NCI-H1417 treated with DMSO at 0.1 percent for 48 hours (cell line): ENCODE measurements at regions not wholly inside any gene's neighbourhood (a gene's known extent, or its start where the extent isn't known, plus 50 kb on each side); places are given as distances from the start of the nearest gene placed in this dataset.

ENCODE experiments used
- DNase-seq: peaks from one replicate; lab custom pipeline; 2025; lab: John Stamatoyannopoulos, UW

DNA sequence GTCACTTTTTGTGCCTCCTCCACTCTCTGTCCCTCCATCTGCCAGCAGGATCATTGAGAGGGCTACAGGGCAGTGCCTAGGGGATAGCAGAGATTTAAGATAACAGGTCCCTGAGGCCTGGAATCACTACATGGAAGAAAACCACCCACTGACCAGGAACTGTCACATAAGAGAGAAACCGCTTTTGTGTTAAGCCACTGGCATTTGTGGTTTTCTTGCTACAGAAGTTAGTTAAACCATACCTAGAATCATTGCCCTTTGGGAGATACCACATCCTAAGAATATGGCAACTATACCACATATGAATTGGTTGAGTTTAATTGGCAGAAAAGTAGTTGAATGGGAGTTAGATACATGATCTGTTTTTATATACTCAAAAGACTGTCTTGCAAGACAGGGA lies 112.8 kb upstream of the LPP start:
- DNase-seq: no peak

DNA sequence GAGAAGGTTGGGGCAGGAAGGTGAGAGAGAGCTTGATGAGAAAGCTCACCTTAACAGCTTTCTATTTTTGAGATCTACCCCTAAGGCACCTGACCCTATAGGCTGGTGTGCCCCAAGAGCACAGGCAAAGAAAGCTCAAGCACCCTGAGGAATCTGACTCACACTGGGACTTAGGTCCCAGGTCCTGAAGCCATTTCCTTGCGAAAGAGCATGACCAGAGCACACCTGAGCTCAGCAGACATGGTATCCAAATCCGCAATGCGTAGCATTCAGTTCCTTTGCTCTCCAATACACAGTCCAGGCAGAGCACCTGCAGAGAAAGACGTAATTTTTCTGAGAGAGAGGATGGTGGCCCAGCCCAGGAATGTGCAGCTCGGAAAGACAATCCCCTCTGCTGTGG lies 112.1 kb upstream of the LPP start:
- no peak for DNase-seq

DNA sequence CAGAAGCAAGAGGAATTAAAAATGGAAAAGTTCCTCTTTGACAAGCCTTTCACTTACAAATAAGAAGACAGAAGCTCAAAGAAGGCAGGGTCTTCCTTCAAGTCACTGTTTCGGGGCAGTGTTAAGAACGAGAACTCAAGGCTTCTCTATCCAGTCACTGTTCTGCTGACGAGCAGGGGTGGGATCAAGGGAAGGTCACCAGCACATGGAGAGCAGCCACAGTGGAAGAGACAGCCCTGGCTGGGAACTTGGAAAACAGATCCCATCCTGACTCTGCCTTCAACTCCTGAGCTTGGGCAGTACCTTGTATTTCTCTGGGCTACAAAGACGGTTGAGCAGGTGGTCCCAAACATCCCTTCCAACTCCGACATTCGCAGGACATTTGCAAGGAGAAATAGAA lies 111.5 kb upstream of the LPP start:
- DNase-seq: no peak

DNA sequence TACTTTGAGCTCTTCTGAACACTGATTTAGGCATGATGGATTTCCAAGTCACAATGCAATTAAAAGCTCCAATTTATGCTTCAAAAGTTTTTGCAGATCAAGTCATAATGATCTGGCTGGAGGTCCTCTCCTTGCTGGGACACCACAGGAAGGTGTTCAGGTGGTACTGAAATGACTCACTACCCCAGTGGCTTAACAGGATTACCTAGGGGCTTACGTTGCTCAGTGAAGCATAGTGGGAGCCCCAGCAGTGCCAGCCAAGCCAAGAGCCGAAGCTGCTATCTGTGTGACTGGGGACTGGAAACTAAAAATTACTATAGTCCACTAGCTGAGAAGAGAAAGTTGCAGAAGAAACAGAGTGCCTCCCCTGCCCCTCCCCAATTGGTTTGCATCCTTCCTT lies 110.1 kb upstream of the LPP start:
- no peak for DNase-seq

DNA sequence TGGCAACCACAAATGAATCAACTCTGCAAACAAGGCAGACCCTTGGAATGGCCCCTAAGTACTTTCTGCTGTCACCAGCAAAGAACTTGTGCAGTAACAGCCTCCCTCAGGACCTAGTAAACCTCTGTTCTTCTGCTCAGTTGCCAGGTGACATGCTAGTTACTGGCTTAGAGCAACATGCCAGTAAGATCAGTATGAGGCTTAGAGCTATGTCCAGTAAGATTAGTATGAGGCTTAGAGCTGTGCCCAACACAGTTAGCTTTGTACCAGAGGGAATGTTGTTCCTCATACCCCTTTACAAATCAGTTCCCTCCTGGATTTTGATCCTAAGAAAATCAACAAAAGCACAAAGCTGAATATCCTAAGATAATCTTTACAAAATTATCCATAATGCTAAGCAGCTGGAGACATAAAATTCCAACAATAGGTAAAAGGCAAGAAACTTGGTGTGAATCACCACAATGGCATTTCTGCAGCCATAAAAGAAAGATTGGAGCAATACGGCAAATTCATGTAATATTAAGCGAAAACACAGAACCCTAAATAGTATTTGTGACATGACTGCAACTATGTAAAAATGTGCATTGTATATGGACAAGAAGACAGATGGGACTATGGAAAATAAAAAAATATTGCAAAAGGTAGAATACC lies 107.3 kb upstream of the LPP start:
- DNase-seq: no peak

DNA sequence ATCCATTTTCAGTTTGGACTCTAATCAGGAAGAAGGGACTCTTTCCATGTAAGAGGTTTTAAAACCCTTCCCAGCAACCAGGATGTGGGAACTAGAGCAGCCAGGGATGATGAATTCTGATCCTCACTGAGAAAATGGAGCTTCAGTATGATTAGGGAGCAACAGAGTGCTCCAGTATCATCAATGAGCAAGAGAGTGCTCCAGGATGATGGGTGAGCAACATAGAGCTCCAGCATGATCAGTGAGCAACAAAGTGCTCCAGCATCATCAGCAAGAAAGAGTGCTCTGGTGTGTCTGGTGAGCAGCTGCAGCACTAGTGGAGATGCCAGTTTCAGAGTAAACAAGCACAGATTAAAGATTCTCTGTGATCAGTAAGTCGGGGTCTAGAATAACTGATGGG lies 106.4 kb upstream of the LPP start:
- DNase-seq: no peak

DNA sequence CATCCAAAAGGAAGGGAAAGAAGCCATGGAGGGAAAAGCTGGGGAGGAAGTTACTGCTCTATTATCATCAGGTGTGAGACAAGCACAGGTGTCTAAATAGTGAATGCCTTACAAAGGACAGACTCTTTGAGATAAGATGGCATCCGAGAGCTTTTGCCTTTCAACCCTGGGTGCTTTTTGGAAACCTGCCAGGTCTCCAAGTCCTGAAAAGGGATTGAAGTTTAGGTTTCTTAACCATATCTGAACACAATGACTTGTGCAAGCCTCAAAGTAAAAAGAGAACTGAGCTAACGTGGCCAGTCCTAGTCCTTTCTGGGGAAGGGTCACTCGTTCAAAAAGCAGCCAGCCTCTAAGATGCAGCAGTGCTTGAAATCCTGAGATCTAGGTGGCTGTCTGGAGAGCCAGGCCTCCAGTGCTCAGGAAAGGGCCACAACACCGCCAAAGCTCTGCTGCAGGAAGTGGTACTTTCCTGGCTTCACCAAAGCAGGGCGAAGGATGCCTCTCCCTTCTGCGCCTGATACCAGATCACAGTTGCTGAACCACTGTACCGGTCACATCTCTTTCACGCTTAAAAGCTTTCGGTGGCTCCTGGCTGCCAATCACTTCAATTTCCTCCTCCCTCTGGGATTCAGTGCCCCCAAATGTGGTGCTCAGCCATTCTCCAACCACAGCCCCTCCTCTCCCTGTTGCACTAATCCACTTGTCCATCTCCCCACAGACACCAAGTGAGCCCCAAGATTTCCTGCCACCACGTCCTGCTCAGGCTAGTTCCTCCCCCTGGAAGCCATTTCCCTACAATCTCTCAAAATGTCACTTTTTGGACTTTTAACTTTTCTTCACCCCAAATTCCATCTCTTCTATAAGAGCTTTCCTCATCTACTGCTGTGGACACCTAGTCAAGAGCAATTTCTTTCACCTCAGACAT lies 104.1 kb upstream of the LPP start:
- DNase-seq: no peak

DNA sequence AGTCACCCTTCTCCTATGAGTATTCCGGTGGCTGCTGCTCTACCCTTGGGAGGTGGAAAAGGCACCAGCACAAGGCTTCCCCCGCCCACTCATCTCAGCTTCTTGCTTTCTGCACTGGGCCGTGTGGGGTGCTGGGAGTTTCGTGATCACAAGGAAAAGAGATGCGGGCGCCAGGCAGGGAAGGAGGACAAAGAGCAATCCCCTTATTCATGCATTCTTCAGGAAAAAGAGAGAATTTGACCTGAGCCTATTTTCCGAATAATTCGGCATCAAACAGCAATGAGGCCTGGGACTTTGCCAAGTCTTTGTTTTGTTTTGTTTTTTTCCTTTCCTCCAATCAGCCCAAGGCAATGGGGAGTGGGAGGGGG lies 102.2 kb upstream of the LPP start:
- DNase-seq: no peak

DNA sequence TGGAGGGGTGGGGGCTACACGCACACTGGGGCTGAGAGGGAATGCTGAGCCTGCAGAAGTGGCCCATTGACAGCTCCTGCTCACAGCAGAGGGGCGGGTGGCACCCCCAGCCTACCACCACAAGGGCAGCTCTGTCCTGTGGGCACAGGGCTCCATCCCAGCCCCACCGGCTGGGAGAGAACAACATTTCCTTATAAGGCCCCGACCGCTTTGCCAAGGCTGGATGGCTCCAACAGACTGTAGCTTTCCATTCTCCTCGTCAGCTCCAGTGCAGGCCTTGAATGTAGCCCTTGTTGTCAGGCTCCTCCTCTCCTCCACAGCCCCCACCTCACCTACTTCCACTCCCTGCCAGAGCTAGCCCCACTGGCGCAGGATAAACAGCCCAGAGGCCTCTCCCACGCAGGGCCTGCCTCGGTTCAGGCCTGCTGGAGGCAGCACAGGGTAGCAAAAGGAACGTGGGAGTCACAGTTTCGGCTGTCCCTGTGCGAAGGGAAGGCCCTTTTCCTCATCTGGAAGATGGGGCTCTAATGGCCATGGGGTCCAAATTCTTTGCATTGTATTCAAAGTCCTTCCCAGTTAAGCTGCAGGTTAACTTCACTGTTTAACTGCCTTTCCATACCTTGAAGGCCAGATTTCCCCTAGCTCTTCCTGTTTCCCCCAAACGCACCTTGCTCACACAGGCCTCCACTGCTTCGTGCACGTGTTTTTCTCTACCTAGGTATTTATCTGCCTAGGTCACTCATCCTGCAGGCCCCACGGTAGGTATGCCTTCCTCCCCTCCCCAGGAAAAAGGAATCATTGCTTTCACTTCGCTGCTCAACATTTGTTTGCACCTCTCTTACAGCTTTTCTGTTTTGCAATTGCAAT lies 101.6 kb upstream of the LPP start:
- no peak for DNase-seq

DNA sequence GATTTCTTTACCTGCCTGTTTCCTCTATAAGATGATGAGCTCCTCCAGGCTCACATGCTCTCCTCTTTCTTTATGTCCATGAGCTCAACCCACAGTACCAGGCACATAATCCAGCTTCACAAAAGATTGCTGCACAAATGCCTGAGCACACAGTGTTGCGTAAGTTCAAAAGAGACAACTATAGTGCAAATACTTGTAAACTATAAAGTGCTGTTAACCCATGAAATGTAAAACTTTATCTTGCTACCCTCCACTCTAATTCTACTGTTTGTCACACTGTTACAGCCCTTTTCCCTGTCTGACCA lies 101.0 kb upstream of the LPP start:
- DNase-seq: no peak

DNA sequence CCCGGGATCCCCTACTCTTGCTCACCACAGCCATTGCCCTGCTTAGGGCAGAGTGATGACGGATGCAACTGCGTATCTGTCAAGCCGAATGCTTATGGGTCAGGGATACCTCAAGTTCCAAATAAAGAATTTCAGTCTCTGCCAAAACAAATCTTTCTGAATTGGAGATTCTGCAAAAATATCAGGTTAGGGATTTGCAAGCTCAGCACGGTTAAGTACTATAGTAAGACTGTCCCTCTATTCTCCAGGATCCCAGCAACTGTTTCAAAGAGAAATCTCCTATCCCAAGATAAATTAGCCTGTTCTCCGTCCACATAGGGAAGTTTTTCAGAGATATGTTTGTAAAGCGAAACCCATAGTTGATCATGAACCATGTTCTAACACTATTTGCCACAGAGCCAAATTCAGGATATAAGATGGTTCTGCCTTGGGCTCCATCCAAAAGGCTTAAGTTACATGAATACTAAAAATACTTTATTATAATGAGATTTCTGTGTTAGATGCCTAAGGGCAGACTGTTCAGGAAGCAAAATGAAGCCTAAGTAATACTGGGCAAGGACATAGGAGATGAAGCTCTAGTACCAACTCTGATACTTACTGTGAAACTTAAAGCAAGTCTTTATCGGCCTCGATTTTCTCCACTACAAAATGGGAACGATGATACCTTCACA lies 100.1 kb upstream of the LPP start:
- DNase-seq: no peak

DNA sequence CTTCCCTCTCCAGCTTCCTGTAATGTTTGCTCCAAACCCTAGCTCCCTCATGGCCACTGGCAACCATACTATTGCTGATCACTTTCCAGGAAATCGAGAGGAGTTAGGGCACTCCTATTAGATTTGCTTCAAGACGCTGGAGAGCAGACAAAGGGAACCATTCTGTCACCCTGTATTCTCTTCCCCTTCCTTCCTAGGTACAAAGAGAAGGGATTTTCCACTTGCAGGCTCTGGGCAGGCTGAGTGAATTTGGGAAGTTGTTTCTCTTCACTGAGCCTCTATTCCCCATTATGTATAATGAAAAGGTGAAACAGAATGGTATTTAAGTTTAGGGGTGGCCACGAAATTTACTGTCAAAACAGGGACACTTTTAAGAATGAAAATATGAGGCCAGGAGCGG lies 99.4 kb upstream of the LPP start:
- no peak for DNase-seq

DNA sequence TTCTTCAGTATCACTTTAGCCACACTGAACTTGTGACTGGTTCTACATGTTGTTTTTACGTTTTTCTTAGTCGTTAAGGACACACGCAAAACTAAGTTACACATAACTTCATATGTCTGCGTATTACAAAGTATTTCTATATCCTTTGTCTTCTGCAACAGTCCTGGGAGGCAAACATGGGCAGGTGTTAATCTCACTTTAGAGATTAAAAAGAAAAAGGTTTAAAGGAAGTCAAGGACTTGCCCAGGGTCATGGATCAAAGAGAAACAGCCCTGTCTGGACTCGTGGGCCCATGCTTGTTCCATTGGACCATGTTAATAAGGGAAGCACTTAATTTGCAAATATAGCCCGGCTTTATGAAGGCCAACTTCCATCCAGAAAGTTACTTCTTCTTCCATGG lies 98.6 kb upstream of the LPP start:
- no peak for DNase-seq

DNA sequence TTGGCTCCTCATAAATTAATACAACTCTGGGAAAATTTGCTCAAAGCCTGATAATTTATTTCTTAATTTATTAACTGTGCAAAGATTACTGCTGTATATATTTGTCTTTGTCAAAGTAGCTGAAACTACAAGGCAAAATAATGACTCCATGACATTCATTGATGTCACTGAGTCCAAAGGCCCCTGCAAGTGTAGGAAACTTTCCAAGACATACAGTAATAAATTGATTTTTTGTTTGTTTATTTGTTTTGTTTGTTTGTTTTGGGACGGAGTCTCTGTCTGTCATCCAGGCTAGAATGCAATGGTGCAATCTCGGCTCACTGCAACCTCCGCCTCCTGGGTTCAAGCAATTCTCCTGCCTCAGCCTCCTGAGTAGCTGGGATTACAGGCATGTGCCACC lies 96.8 kb upstream of the LPP start:
- no peak for DNase-seq

DNA sequence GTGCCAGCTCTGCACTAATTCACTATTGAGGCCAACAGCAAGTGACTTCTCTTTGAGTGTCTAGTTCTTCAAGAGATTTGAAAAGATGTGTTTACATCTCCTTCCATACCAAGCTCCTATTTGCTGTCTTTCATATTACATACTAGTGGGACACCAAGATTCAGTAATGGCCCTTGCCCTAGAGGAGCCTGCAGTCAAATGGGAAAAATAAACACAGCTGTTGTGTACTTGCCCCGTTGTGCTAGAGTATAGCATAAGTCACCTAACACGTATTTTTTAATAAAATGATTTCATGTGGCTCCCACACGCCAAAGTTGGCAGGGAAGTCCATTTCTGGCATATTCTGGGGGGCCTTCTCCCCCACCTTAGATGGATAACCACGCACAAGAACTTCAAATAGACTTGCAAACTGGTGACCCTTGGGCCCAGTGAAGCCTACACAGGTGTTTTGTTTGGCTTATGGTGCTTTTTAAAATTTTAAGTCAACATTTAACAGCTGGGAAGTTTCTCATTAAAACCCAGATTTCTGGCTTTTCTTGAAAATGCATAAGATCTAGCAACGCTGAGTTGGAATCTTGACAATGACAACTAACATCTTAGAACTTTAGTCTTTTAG lies 95.3 kb upstream of the LPP start:
- no peak for DNase-seq

DNA sequence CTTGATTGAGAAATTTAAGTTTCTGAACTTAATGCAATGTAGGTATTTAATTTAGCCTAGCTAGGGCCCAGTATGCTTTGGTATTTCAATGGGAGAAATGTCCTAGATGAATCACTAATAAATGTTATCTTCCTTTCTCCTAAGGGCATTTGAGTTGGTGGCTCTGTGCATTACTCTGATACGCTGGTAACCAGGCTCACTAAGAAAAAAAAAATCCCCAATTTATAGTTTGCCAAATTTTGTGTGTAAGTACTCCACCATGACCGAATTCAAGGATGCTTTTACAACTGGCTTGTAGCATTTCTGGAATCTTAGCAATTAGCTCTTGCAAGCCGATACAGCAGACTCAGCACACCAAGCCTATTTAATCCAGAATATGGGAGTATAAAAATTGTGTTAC lies 94.6 kb upstream of the LPP start:
- no peak for DNase-seq

DNA sequence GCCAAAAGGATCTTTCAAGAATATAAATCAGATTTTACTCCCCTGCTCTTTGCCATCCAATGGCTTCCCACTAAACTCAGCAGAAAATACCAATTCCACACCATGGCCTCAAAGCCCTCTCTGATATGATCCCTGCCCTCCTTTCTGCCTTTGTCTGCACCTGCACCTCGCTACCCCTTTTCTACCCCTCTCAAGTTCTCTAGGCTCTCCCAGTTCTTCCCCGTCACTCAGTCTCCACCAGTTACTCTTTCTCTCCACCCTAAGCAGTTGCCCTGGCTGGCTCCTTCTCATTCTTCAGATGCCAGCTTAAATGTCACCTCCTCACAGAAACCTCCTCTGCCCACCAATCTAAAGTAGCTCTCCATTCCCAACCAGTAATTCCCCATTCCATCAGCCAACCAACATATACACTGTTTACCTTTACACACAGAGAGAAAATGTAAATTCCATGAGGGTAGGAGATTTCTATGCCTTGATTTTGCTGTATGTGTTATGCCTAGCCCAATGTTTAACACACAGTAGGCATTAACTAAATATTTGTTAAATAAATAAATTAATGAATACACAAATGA lies 93.6 kb upstream of the LPP start:
- DNase-seq: no peak

DNA sequence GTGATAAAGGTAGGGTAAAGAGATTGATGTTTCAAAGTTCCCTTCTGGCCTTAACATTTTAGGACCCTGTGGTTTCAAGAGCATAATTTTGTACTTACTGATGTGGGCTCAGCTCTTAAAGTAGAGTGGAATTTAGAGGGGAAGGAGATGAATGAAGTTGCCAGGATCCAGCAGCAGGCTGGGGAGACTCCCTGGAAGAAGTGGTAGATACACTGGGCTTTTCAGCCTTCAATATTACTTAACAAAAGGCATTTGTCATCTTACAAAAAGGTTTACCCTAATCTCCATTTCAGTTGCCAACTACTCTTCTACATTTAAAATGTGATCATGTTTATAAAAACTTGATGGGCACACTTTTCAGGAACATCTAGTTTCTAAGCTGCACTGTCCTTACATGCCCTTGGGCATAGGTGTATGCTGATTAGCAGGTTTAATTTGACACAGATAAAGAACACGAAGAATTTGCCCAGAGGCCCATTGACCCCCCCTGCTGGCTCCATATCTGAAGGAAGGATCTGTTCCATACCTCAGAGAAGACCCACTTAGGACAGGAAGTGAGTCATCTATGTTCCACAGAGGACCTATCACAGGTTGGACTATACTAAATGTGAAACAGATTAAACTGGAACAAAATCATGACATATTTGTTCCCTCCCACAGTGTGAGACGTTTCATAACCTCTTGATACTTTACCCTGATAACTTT lies 93.0 kb upstream of the LPP start:
- no peak for DNase-seq

DNA sequence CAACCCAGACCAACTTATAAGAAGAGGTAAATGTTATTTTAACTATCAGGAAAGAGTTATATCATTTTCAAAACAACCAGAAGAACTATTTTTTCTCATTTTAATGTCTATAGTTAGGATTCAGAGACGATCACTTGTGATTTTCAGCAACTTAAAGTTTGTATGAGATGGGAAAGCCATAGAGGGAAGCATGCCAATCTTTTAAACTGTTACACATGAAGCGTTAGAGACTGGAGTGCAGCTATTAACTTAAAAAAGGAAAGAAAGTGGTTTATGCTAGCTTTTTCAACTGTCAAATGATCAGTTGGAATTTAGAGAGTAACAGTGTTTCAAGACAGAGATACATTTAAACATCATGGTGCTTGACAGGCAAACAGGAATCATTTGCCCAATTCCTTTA lies 91.7 kb upstream of the LPP start:
- DNase-seq: no peak

DNA sequence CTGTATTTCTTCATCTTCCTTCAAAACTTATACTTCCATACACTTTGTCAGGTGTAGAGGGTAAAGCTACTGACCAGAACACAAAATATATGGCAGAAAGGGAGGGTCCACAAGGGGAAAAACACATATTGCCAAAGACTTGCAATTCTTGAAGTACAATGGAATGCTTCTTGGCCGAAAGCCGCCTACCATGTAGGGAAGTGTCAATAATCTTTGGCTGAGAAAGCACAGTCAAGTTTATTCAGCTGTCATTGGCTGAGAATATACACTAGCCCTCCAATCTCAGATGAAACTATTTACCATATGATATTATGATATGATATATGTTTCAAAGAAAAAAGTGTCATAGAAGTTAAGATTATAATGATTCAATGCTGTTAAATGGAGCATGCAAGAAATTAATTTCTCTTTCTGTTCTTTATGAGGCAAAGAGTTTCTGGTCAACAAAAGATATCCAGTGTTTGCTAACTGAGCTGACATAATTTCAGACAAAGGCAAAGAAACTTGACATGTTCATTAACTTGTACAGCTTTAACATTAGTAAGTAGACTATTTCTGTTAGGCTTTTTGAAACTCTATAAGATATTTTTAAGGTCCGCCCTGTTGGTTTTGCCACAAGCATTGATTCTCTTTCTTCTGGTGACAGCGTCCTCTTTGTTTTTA lies 89.0 kb upstream of the LPP start:
- no peak for DNase-seq

DNA sequence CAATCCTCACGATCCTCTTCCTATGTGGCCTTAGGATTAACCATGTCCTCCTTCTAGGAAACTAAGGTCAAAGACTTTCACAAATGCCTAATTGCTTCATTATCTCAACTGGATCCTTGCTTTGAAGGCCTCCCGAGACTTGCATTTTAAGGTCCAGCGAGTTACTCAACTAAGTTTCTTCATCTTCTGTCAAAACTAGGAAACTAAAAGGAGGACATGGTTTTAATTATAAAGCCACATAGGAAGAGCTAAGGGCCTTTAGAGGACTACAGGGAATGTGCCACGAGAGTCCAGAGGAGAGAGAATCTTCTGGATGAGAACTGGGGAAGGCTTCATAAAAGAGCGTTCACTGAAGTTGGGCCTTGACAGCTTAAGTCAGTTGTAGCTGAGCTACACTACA lies 87.8 kb upstream of the LPP start:
- no peak for DNase-seq
